ENCODE measurements at regions not wholly inside any gene's neighbourhood (a gene's known extent, or its start where the extent isn't known, plus 50 kb on each side); places are given as distances from the start of the nearest gene placed in this dataset.

DNA sequence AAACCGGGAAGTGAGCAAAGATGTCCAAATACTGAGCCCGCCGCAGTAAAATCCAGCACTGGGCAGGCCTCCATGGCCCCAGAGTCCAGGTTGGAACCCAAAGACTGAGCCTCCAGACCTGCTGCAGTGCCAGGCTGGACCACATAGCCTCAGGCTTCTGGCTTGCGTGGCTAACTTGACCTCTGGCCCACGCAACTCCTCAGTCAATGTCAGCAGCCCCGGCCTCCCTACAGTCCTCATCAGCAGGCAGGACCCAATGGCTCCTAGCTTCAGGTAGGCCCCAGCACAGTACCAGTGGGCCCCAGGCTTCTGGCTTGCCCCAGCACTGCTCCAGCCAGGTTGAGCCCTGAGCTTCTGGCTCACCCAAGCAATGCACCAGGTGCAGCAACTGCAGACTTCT is 245.1 kb upstream of the AFDN start:
- TF ChIP-seq CTCF (IDR thresholded peaks at IDR 0.05): no peak
- TF ChIP-seq POLR2A (IDR thresholded peaks at IDR 0.05): no peak
